Neural progenitor cell (in vitro differentiated cells): ENCODE measurements at regions not wholly inside any gene's neighbourhood (a gene's known extent, or its start where the extent isn't known, plus 50 kb on each side); places are given as distances from the start of the nearest gene placed in this dataset.
"Not testable (repeated sequence)": the region's sequence is repeated elsewhere in the genome, so short reads cannot be mapped to it uniquely, and the experiment has no call there.

ENCODE experiments used
- CTCF ChIP-seq: fragments of 200-600 bp; sonication (generic); IDR thresholded peaks from 2 replicates; pipeline ENCODE4 v1.5.1; 2017; ENCODE audit warnings: antibody characterized with exemption, mild to moderate bottlenecking
- EZH2 ChIP-seq: fragments of 200-600 bp; sonication (generic); IDR thresholded peaks from 2 replicates; pipeline ENCODE4 v1.6.1; 2017; ENCODE audit warnings: antibody characterized with exemption, mild to moderate bottlenecking, moderate library complexity
- EZH2phosphoT487 ChIP-seq: fragments of 200-600 bp; sonication (generic); IDR thresholded peaks from 2 replicates; pipeline ENCODE4 v1.6.1; 2017; ENCODE audit warnings: antibody characterized with exemption

GRCh38 chr4:27075603-27076002, 215.0 kb downstream of the STIM2 start:
- TF ChIP-seq CTCF, EZH2phosphoT487, EZH2: not testable (repeated sequence)
